GM19463 (cell line): ENCODE measurements at regions not wholly inside any gene's neighbourhood (a gene's known extent, or its start where the extent isn't known, plus 50 kb on each side); places are given as distances from the start of the nearest gene placed in this dataset.

ENCODE experiments used
- ATAC-seq: cut with Tn5 transposase; IDR thresholded peaks from one replicate; pipeline ENCODE4 v1.9.1; 2021; ENCODE audit warnings: mild to moderate bottlenecking, moderate library complexity; ENCODE audit not compliant: unreplicated experiment

- no peak for ATAC-seq
These were observed 399.5 kb downstream of the RFC3 start for GRCh38 chr13:34217343-34218025.

- no peak for ATAC-seq
These were observed 406.0 kb downstream of the RFC3 start for GRCh38 chr13:34223984-34224383.

GRCh38 chr13:34224877-34225276 is 406.9 kb downstream of the RFC3 start:
- ATAC-seq: no peak

- ATAC-seq: no peak
These were observed 412.3 kb downstream of the RFC3 start for GRCh38 chr13:34230271-34230670.

GRCh38 chr13:34241332-34241731 is 423.4 kb downstream of the RFC3 start:
- no peak for ATAC-seq

GRCh38 chr13:34243403-34243802 is 425.5 kb downstream of the RFC3 start:
- ATAC-seq: no peak

GRCh38 chr13:34246511-34246910 is 428.6 kb downstream of the RFC3 start:
- no peak for ATAC-seq

GRCh38 chr13:34247596-34247995 is 429.6 kb downstream of the RFC3 start:
- ATAC-seq: no peak

- ATAC-seq: no peak
These were observed 431.6 kb downstream of the RFC3 start for GRCh38 chr13:34249546-34250039.

GRCh38 chr13:34250151-34250670 is 432.3 kb downstream of the RFC3 start:
- ATAC-seq: no peak

- ATAC-seq: no peak
These were observed 436.4 kb downstream of the RFC3 start for GRCh38 chr13:34254366-34254765.

- ATAC-seq: no peak
These were observed 437.8 kb downstream of the RFC3 start for GRCh38 chr13:34255711-34256110.

GRCh38 chr13:34256236-34256635 is 438.3 kb downstream of the RFC3 start:
- no peak for ATAC-seq

- ATAC-seq: no peak
These were observed 440.0 kb downstream of the RFC3 start for GRCh38 chr13:34257966-34258365.

GRCh38 chr13:34258646-34259386 is 440.9 kb downstream of the RFC3 start:
- no peak for ATAC-seq

- no peak for ATAC-seq
These were observed 445.7 kb downstream of the RFC3 start for GRCh38 chr13:34263681-34264080.

GRCh38 chr13:34265046-34265679 is 447.2 kb downstream of the RFC3 start:
- ATAC-seq: no peak

GRCh38 chr13:34276764-34277163 is 458.8 kb downstream of the RFC3 start:
- no peak for ATAC-seq

GRCh38 chr13:34277936-34278335 is 460.0 kb downstream of the RFC3 start:
- no peak for ATAC-seq

GRCh38 chr13:34278780-34279179 is 460.8 kb downstream of the RFC3 start:
- no peak for ATAC-seq

GRCh38 chr13:34290661-34291060 is 472.7 kb downstream of the RFC3 start:
- no peak for ATAC-seq
